GM19023 (cell line): ENCODE measurements at regions not wholly inside any gene's neighbourhood (a gene's known extent, or its start where the extent isn't known, plus 50 kb on each side); places are given as distances from the start of the nearest gene placed in this dataset.

ENCODE experiments used
- ATAC-seq: cut with Tn5 transposase; IDR thresholded peaks from one replicate; pipeline ENCODE4 v1.9.1; 2021; ENCODE audit warnings: mild to moderate bottlenecking, moderate library complexity; ENCODE audit not compliant: unreplicated experiment

DNA sequence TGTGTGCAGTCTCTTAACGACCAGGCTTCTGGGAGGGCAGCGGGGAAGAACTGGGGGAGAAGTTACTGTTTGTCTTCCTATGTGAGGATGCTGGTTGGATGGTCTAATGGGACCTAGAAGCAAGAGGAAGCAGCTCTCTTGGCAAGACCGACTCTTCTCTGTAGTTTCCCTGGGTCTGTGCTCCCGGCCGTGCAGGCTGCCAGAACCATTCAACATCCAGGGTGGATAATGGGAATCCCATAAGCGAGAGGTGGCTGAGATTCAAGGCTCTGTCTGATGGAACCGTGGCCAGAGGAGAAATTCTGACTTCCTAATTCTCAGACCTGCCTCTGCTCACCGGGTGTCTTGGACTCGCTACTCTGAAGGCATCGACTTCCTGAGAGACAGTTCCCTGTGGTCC, 561.0 kb upstream of the TBX3 start:
- ATAC-seq, result no peak

DNA sequence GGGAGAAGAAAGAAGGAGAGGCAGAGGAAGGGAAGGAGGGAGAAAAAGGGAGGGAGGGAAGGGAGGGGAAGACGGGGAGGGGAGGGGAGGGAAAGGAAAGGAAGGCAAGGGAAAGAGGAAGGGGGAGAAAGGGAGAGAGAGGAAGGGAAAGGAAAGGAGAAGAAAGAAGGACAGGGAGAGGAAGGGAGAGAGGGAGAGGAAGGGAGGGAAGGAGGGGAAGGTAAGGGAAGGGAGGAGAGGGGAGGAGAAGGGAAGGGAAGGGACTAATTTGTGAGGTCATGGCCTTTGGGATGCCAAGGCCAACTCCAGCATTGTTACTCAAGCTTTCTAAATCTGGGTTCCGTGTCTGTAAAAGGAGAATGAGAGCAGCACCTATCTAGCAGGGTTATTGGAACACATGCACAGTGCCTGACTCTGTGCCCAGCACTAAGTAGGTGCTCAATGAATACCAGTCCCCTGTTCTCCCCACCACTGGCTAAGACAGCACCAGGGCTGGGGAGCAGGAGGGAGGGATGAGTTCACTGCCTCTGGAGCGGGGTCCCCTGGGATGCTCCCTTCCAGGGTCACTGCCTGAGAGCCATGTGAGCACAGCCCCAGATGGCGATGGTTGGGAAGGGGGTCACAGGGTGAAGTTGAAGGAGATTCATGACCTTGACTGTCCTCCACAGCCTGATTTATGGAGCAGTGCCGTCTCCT, 560.1 kb upstream of the TBX3 start:
- no peak for ATAC-seq

GRCh38 chr12:115240251-115240650, 556.3 kb upstream of the TBX3 start:
- no peak for ATAC-seq

DNA sequence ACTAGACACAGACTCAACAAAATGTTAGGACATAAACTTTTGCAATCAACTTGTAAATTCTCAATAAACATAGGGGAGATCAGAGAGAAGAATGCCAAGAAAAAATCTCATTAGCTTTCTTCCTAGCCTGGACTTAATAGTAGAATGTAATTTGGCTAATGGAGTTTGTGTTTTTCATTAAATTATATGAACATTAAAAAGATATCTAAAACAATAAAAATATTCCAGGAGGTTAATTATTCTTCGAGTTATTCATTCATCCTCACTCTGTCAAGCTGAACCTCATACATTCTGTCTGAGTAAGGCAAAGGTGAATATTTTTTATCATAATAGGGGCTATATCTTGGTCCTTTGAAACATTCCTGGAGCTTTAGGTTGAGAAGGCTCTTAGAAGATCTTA, 551.9 kb upstream of the TBX3 start:
- no peak for ATAC-seq

- ATAC-seq, result no peak
Measured at GRCh38 chr12:115233891-115234543, 550.0 kb upstream of the TBX3 start.

DNA sequence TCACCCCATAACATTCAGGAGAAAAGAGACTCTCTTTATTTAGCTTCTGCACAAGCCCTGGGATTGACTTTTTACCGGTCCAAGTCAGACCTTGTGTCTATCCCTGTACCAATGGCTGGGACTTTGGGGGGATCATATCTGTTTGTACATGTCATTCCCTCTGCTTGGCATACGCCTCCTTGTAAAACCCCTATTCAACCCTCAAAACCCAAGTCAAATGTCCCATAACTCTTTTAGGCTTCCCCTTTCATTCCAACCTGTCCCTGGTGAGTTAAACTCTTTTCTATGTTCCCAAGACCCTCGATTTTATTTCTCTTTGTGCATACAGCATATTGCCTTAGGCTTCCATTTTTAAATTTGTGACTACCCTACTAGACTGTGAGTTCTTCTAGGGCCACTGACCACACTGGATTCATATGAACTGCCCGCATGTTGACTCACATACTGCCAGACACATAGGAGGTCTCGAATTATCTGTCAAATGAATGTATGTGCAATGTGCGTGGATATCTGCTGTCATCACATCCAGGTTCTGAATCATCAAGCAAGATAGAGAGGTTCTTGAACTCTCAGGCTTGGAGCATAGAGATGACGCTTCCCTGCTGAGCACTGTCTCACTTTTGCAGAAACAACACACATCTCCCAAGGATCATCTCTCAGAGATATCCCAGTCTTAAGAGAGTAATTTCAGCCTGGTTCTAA, 548.6 kb upstream of the TBX3 start:
- no peak for ATAC-seq

- no peak for ATAC-seq
Measured at GRCh38 chr12:115230606-115231005, 546.6 kb upstream of the TBX3 start.

DNA sequence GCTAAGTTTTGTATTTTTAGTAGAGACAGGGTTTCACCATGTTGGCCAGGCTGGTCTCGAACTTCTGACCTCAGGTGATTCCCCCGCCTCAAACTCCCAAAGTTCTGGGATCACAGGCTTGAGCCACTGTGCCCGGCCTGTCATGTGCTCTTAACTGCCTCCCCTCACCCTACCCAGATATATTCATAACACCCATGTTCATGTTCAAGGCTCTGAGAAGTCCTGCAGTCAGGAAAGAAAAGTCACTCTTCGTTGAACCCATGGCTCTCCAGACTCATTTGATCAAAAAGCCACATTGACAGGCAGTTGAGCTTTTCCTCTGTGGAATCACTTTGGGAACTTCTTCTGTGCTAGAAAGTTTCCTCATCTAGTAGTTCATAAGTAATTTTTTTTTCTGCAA, 545.5 kb upstream of the TBX3 start:
- ATAC-seq, result no peak

- ATAC-seq, result no peak
Measured at GRCh38 chr12:115228434-115228833, 544.5 kb upstream of the TBX3 start.

- no peak for ATAC-seq
Measured at GRCh38 chr12:115227137-115227615, 543.2 kb upstream of the TBX3 start.

GRCh38 chr12:115225845-115226244, 541.9 kb upstream of the TBX3 start:
- ATAC-seq, result no peak

- no peak for ATAC-seq
Measured at GRCh38 chr12:115223991-115224390, 540.0 kb upstream of the TBX3 start.

DNA sequence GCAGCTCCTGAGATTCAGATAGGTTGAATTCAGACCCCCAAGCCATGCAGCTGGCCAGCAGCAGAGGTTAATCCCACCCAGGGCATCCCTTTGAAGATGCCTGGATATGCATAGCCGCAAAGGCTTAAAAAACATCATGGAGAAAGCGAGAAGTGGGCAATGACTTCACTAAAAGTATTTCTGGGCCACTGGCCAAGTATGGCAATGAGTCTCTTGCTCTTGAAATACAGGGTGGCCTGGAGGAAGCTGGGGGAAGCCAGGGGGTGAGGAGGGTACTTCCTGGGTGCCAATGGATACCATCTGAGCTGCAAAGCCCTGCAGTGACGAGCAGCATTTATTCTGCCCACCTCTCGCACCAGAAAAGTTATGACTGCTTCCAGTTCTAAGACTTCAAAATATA, 539.3 kb upstream of the TBX3 start:
- ATAC-seq, result no peak

GRCh38 chr12:115222220-115222619, 538.2 kb upstream of the TBX3 start:
- ATAC-seq, result no peak

DNA sequence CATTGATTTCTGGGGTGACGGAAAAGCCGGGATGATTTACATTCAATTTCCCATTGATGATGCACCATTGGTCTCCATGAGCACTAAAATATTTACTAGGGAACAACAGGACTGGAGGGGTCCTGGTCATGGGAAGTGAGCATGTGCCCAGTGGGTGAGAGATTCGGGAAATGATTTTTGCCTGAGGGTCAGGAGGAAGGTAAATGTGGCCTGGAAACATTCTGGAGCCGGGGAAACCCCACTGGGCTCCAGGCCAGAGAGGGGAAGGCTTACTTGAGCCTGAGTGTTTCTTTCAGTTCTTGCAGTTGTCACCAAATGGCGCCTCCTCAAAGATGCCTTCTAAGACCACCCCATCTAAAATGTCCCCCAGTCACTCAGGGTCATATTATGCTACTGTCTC, 532.3 kb upstream of the TBX3 start:
- no peak for ATAC-seq

DNA sequence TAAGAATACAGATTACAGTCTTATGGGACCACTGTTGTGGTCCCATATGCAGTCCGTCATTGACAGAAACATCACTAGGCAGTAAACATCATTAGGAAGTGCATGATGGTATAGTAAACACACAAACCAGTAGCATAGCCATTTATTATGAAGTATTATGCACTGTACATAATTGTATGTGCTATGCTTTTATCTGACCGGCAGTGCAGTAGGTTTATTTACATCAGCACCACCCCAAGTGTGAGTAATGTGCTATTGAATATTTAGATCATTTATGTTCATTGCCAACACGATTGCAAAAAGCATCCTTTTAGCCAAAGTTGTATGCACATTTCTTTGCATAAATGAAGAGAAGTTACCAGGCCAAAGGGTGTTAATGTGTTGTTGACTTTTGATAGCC, 531.6 kb upstream of the TBX3 start:
- ATAC-seq, result no peak

DNA sequence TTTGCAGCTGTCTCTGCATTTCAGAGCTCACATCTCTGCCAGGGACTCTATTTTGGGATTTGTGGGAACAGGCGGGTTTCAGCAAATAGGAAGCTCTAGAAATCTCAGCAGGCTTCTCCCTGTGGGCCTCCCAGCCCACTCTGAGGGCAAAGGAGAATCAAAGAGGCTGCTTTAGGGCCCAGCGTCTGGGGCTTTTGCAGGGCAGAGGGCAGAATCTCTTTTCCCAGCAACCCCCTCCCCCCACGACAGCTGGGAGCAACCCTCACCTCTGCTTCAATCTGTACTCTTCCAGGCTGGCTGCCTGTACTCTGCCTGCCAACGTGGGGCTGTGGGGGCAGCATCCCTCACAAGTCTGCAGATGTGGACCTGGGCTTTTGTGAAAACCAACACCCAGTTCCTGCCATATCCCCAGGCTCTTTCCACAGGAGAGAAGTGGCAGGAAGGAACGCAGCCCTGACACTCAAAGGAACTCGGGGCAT, 529.6 kb upstream of the TBX3 start:
- ATAC-seq, result no peak

GRCh38 chr12:115213118-115213517, 529.1 kb upstream of the TBX3 start:
- ATAC-seq, result no peak

GRCh38 chr12:115212356-115212755, 528.4 kb upstream of the TBX3 start:
- ATAC-seq, result no peak

GRCh38 chr12:115210533-115211252, 526.7 kb upstream of the TBX3 start:
- ATAC-seq, result no peak

DNA sequence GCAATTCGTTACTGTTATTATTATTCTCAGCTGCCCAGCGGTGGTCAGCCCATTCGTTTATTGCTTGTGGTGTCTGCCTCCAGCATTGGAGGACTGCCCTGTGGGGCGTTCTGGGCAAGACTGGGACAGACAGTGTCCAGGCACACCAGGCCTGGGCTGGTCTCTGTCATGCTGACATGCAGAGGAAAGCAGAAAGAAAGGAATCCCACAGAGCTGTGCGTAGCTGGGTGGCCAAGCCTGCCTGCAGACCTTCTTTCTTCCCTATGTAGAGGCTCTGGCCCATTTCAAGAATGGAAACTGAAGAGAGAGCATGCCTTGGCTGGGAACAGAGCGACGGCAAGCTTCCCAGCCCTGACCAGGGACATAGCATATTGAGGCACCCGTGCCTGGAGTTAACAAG, 525.3 kb upstream of the TBX3 start:
- ATAC-seq, result no peak
